SH-SY5Y (cell line): ENCODE measurements at regions not wholly inside any gene's neighbourhood (a gene's known extent, or its start where the extent isn't known, plus 50 kb on each side); places are given as distances from the start of the nearest gene placed in this dataset.

Experiments
- GATA2 ChIP-seq: IDR thresholded peaks from 2 replicates; pipeline ENCODE4 v1.6.1; 2011; ENCODE audit warnings: mild to moderate bottlenecking, low read depth, low read length
- GATA3 ChIP-seq: IDR thresholded peaks from 2 replicates; pipeline ENCODE4 v1.6.1; 2011; ENCODE audit warnings: low read depth, mild to moderate bottlenecking, low read length, moderate library complexity

GRCh38 chr4:55005910-55006309, 119.5 kb downstream of the KDR start:
- TF ChIP-seq GATA2 = no peak
- TF ChIP-seq GATA3 = no peak

- no peak for TF ChIP-seq GATA3
- TF ChIP-seq GATA2 = no peak
Observed at GRCh38 chr4:55004831-55005230, 120.6 kb downstream of the KDR start.

- TF ChIP-seq GATA3 (no peak), GATA2 (no peak)
Observed at GRCh38 chr4:55002431-55002830, 123.0 kb downstream of the KDR start.

- TF ChIP-seq GATA3 (no peak), GATA2 (no peak)
Observed at GRCh38 chr4:55001538-55001937, 123.9 kb downstream of the KDR start.

- TF ChIP-seq GATA3 (no peak), GATA2 (no peak)
Observed at GRCh38 chr4:54999003-54999402, 126.4 kb downstream of the KDR start.

- TF ChIP-seq GATA3 (no peak), GATA2 (no peak)
Observed at GRCh38 chr4:54992266-54992665, 133.1 kb downstream of the KDR start.

- no peak for TF ChIP-seq GATA2
- TF ChIP-seq GATA3 = no peak
Observed at GRCh38 chr4:54988655-54989054, 136.7 kb downstream of the KDR start.

- no peak for TF ChIP-seq GATA2
- TF ChIP-seq GATA3 = no peak
Observed at GRCh38 chr4:54986095-54986846, 139.1 kb downstream of the KDR start.

- TF ChIP-seq GATA2 = no peak
Observed at GRCh38 chr4:54976682-54977081, 148.7 kb downstream of the KDR start.

- TF ChIP-seq GATA3 = no peak
- no peak for TF ChIP-seq GATA2
Observed at GRCh38 chr4:54976031-54976430, 149.4 kb downstream of the KDR start.

- TF ChIP-seq GATA3 (peak; percentile 47; the same call in 1 of the 2 replicates), GATA2 (peak; percentile 73)
Observed at GRCh38 chr4:54973784-54974183, 151.6 kb downstream of the KDR start.

- TF ChIP-seq GATA3 = no peak
- no peak for TF ChIP-seq GATA2
Observed at GRCh38 chr4:54971474-54971950, 153.9 kb downstream of the KDR start.

GRCh38 chr4:54967289-54967688, 158.1 kb downstream of the KDR start:
- TF ChIP-seq GATA3 = no peak
- no peak for TF ChIP-seq GATA2

GRCh38 chr4:54961357-54961975, 163.9 kb downstream of the KDR start:
- TF ChIP-seq GATA2 = peak; percentile 42; the same call in 1 of the 2 replicates
- no peak for TF ChIP-seq GATA3

GRCh38 chr4:54959651-54960116, 165.7 kb downstream of the KDR start:
- TF ChIP-seq GATA2 = no peak
